GM12878 (cell line): ENCODE measurements at regions not wholly inside any gene's neighbourhood (a gene's known extent, or its start where the extent isn't known, plus 50 kb on each side); places are given as distances from the start of the nearest gene placed in this dataset.

Experiments used
- ATAC-seq: fragments of 200-7000 bp; cut with Tn5 transposase; 3 replicates; pipeline ENCODE4 v1.9.1; 2020; ENCODE audit warnings: mild to moderate bottlenecking, moderate library complexity
- BruUV-seq: library from RNA; stranded (reverse); fragments of 400-500 nt; replicated peaks from 2 replicates; lab custom pipeline; 2021; lab: Mats Ljungman, UMichigan
- CTCF ChIA-PET: fragments of 300-600 bp; sonication (Branson Sonifier 250); formaldehyde crosslinking; extraction: SDS; loops from one replicate; lab custom pipeline; 2021; ENCODE audit warnings: inconsistent platforms; lab: Yijun Ruan, JAX
- POLR2A ChIA-PET: fragments of 350-600 bp; formaldehyde crosslinking; extraction: SDS; loops from one replicate; lab custom pipeline; 2021; ENCODE audit warnings: inconsistent platforms; lab: Charles Lee
- RAD21 ChIA-PET: fragments of 300-600 bp; sonication (Branson Sonifier 250); formaldehyde crosslinking; loops from one replicate; lab custom pipeline; 2023; ENCODE audit warnings: antibody characterized with exemption; ENCODE audit not compliant: unreplicated experiment; lab: Charles Lee
- SMC1A ChIA-PET: fragments of 300-600 bp; sonication (Branson Sonifier 250); formaldehyde crosslinking; loops from one replicate; lab custom pipeline; 2023; ENCODE audit not compliant: unreplicated experiment, uncharacterized antibody; lab: Charles Lee
- DNase-seq: peaks from one replicate; pipeline ENCODE4 v3.0.0-alpha.2; 2011; ENCODE audit warnings: low read depth, low spot score
- FAIRE-seq: peaks from 3 replicates; lab custom pipeline; 2011; peaks lifted over from hg19 to GRCh38; lab: Jason Lieb, UNC
- H2AFZ ChIP-seq: 2 replicates; pipeline ENCODE4 v1.6.0; 2011; ENCODE audit warnings: low read depth, low read length, control low read depth; ENCODE audit not compliant: control insufficient read depth
- H3K27ac ChIP-seq: 2 replicates; pipeline ENCODE4 v1.5.1; 2011; ENCODE audit warnings: control low read depth; ENCODE audit not compliant: control insufficient read depth, insufficient read depth
- H3K27me3 ChIP-seq, 2 experiments: replicated peaks in 1 of 2; 2 replicates each; pipeline versions ENCODE4 v1.6.0 to v1.6.1; 2011; ENCODE audit warnings: low read length in 1 of 2; ENCODE audit not compliant: control insufficient read depth in 2 of 2, insufficient read depth in 2 of 2
- H3K36me3 ChIP-seq, 2 experiments: 2 replicates each; pipeline ENCODE4 v1.5.1; 2011; ENCODE audit warnings: low read length in 1 of 2; ENCODE audit not compliant: control insufficient read depth in 2 of 2, insufficient read depth in 2 of 2
- H3K4me1 ChIP-seq: 2 replicates; pipeline ENCODE4 v1.6.1; 2011; ENCODE audit warnings: mild to moderate bottlenecking, low read length, moderate library complexity, mixed read lengths; ENCODE audit not compliant: control insufficient read depth, insufficient read depth
- H3K4me2 ChIP-seq: 2 replicates; pipeline ENCODE4 v1.6.0; 2011; ENCODE audit warnings: control low read depth; ENCODE audit not compliant: control insufficient read depth, insufficient read depth
- H3K4me3 ChIP-seq: fragments of 200-600 bp; sonication (generic); 2 replicates; pipeline ENCODE4 v1.5.1; 2016
- H3K79me2 ChIP-seq: 2 replicates; pipeline ENCODE4 v1.6.0; 2011; ENCODE audit warnings: low read length; ENCODE audit not compliant: control insufficient read depth, insufficient read depth
- H3K9ac ChIP-seq: 2 replicates; pipeline ENCODE4 v1.8.0; 2011; ENCODE audit warnings: low read length, control low read depth, mixed read lengths; ENCODE audit not compliant: control insufficient read depth, insufficient read depth
- H3K9me3 ChIP-seq: replicated peaks from 3 replicates; pipeline ENCODE4 v1.5.1; 2011; ENCODE audit warnings: mild to moderate bottlenecking, low read length; ENCODE audit not compliant: control insufficient read depth, insufficient read depth
- H4K20me1 ChIP-seq: 2 replicates; pipeline ENCODE4 v1.6.0; 2011; ENCODE audit not compliant: control insufficient read depth, insufficient read depth
- CBX3 ChIP-seq: fragments of 200-600 bp; sonication (generic); IDR thresholded peaks from 2 replicates; pipeline ENCODE4 v1.6.1; 2016; ENCODE audit warnings: low read depth, borderline replicate concordance
- CBX5 ChIP-seq: sonication (generic); IDR thresholded peaks from 2 replicates; pipeline ENCODE4 v1.6.1; 2016; ENCODE audit warnings: low read depth, moderate library complexity, mild to moderate bottlenecking, inconsistent platforms
- ESRRA ChIP-seq: IDR thresholded peaks from 2 replicates; pipeline ENCODE4 v1.6.1; 2012; ENCODE audit warnings: mild to moderate bottlenecking, low read length, improper control_type of control experiment
- HDAC2 ChIP-seq: fragments of 200-600 bp; sonication (generic); IDR thresholded peaks from 2 replicates; pipeline ENCODE4 v1.6.1; 2017
- HDGF ChIP-seq: fragments of 450-650 bp; IDR thresholded peaks from 2 replicates; pipeline ENCODE4 v1.6.1; 2016; ENCODE audit warnings: antibody characterized with exemption
- MTA3 ChIP-seq: IDR thresholded peaks from 2 replicates; pipeline ENCODE4 v1.6.1; 2012; ENCODE audit warnings: low read length, inconsistent platforms, borderline replicate concordance
- POU2F2 ChIP-seq: IDR thresholded peaks from 3 replicates; pipeline ENCODE4 v1.6.1; 2011; ENCODE audit warnings: low read depth, mild to moderate bottlenecking, low read length, borderline replicate concordance
- ZNF384 ChIP-seq: IDR thresholded peaks from 2 replicates; pipeline ENCODE4 v1.6.1; 2012; ENCODE audit warnings: low read depth, mild to moderate bottlenecking, low read length, improper control_type of control experiment, borderline replicate concordance
- WGBS: methylation state at CpG from one replicate; pipeline ENCODE4 v1.1.6; 2016; ENCODE audit warnings: low lambda C conversion rate; ENCODE audit not compliant: insufficient replicate concordance, insufficient coverage; ENCODE audit errors: missing lambda C conversion rate; 5-methylcytosine and 5-hydroxymethylcytosine counted together
- in situ Hi-C: fragments of 300-500 bp; cut with MboI; formaldehyde crosslinking; loops from 9 replicates; pipeline ENCODE4 v1.14.3; 2018; ENCODE audit warnings: mixed read lengths
- intact Hi-C: fragments of 100-400 bp; cut with micrococcal nuclease; formaldehyde crosslinking; loops from one replicate; pipeline ENCODE4 v1.14.2; 2022; ENCODE audit not compliant: unreplicated experiment
- TF ChIP-seq, protein P1 (sequence below): fragments of 450-650 bp; formaldehyde crosslinking; IDR thresholded peaks from 2 replicates; pipeline ENCODE4 v1.5.0; 2022; ENCODE audit warnings: mild to moderate bottlenecking, missing genetic modification characterization

DNA sequence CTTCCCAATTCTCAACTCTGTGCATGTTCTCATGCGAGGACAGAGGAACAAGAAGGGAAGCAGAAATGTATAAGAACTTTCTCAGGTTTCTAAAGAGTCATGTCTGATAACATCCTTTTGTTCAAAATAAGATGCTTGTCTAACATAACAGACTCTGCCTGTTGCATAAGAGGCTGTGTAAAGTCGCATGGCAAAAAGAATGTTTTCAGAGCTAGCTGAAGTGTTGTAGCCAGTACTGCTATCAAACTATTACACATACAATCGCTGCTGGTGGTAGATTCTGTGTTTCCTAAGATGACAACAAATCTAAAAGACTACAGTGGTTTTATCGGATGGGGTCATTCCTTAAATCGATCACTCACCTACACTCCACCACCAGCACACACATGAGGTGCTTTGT, 487.5 kb downstream of the IRS1 start:
- SMC1A ChIA-PET, result no interaction called here
- Histone ChIP-seq H3K9me3 (no peaks in the 10 kb centered on the region), H2AFZ (no peak overlapping the region), H3K4me1 (no peaks in the 10 kb centered on the region), H3K4me3 (no peak overlapping the region), H3K27ac (no peak overlapping the region), H4K20me1 (no peaks in the 10 kb centered on the region), H3K9ac (no peak overlapping the region), H3K4me2 (no peak overlapping the region), H3K79me2 (no peaks in the 10 kb centered on the region), H3K27me3 (no peaks in the 10 kb centered on the region), H3K36me3 (no peaks in the 10 kb centered on the region)
- intact Hi-C loops (no loop called here), in situ Hi-C loops (no loop called here)
- POLR2A ChIA-PET, result no interaction called here
- 29% methylated on average over 5 of the region's 5 CpGs for WGBS
- TF ChIP-seq ZNF384, result no peak
- TF ChIP-seq CBX5, result no peak
- no peak for TF ChIP-seq HDGF
- TF ChIP-seq MTA3, result no peak
- TF ChIP-seq HDAC2, result no peak
- TF ChIP-seq, protein P1, sequence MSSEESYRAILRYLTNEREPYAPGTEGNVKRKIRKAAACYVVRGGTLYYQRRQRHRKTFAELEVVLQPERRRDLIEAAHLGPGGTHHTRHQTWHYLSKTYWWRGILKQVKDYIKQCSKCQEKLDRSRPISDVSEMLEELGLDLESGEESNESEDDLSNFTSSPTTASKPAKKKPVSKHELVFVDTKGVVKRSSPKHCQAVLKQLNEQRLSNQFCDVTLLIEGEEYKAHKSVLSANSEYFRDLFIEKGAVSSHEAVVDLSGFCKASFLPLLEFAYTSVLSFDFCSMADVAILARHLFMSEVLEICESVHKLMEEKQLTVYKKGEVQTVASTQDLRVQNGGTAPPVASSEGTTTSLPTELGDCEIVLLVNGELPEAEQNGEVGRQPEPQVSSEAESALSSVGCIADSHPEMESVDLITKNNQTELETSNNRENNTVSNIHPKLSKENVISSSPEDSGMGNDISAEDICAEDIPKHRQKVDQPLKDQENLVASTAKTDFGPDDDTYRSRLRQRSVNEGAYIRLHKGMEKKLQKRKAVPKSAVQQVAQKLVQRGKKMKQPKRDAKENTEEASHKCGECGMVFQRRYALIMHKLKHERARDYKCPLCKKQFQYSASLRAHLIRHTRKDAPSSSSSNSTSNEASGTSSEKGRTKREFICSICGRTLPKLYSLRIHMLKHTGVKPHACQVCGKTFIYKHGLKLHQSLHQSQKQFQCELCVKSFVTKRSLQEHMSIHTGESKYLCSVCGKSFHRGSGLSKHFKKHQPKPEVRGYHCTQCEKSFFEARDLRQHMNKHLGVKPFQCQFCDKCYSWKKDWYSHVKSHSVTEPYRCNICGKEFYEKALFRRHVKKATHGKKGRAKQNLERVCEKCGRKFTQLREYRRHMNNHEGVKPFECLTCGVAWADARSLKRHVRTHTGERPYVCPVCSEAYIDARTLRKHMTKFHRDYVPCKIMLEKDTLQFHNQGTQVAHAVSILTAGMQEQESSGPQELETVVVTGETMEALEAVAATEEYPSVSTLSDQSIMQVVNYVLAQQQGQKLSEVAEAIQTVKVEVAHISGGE (CRISPR knock-in tag), result no peak
- no peak for TF ChIP-seq ESRRA
- no peak for TF ChIP-seq POU2F2
- no peak for TF ChIP-seq CBX3
- DNase-seq (no peak), ATAC-seq (no peak), FAIRE-seq (no peak)
- CTCF ChIA-PET, result no interaction called here
- no TSS peak for BruUV-seq
- RAD21 ChIA-PET, result interaction anchor here (1.1 kb wide), 1 partner anchor 12 kb away, joined by 3 read pairs; no protein-coding TSS in a partner anchor
